ENCODE measurements at regions not wholly inside any gene's neighbourhood (a gene's known extent, or its start where the extent isn't known, plus 50 kb on each side); places are given as distances from the start of the nearest gene placed in this dataset.

DNA sequence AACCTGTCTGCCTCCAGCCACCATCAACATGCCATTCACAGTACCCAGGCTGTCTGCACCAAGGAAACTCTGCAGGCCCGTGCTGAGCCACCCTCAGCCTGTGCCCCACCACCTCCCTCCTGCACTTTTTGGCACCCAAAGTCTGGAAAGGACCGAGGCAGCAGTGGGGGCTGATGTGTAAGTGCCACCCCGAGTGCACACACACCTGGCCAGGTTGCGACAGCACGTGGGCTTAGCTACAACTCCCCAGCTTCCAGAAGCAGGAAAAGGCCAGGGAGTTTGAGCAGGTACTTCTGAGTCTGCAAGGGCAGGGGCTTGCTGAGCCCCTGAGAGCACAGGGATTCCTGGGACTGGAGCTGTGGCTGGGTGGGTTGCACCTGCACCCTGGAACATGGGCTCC lies 303.3 kb upstream of the OPRM1 start:
- TF ChIP-seq PKNOX1 (IDR thresholded peaks at IDR 0.05) (no peak), HDGF (IDR thresholded peaks at IDR 0.05; ENCODE audit: borderline replicate concordance) (no peak), NFRKB (IDR thresholded peaks at IDR 0.05) (no peak), TARDBP (IDR thresholded peaks at IDR 0.05) (no peak), ELF4 (IDR thresholded peaks at IDR 0.05) (no peak), LEF1 (IDR thresholded peaks at IDR 0.05; ENCODE audit: borderline replicate concordance) (no peak), L3MBTL2 (conservative IDR thresholded peaks at IDR 0.05) (no peak), ARNT (IDR thresholded peaks at IDR 0.05) (no peak), SUZ12 (IDR thresholded peaks at IDR 0.05) (no peak), BHLHE40 (IDR thresholded peaks at IDR 0.05; ENCODE audit: borderline replicate concordance) (no peak), FOXA1 (IDR thresholded peaks at IDR 0.05) (no peak), FOXK2 (IDR thresholded peaks at IDR 0.05) (no peak), ZNF384 (IDR thresholded peaks at IDR 0.05) (no peak), FOXM1 (IDR thresholded peaks at IDR 0.05; ENCODE audit: borderline replicate concordance) (no peak), CTBP1 (IDR thresholded peaks at IDR 0.05; ENCODE audit: borderline replicate concordance) (no peak)
- ChIA-PET POLR2A (no interaction called here), CTCF (no interaction called here)
- no peak for DNase-seq (ENCODE audit: extremely low spot score)

GRCh38 chr6:153729189-153729588 lies 309.9 kb upstream of the OPRM1 start:
- TF ChIP-seq NFRKB (IDR thresholded peaks at IDR 0.05) (no peak), CTBP1 (IDR thresholded peaks at IDR 0.05; ENCODE audit: borderline replicate concordance) (no peak), FOXA1 (IDR thresholded peaks at IDR 0.05) (no peak), LEF1 (IDR thresholded peaks at IDR 0.05; ENCODE audit: borderline replicate concordance) (no peak), HDGF (IDR thresholded peaks at IDR 0.05; ENCODE audit: borderline replicate concordance) (no peak), ELF4 (IDR thresholded peaks at IDR 0.05) (no peak), BHLHE40 (IDR thresholded peaks at IDR 0.05; ENCODE audit: borderline replicate concordance) (no peak), L3MBTL2 (conservative IDR thresholded peaks at IDR 0.05) (no peak), ZNF384 (IDR thresholded peaks at IDR 0.05) (no peak), FOXM1 (IDR thresholded peaks at IDR 0.05; ENCODE audit: borderline replicate concordance) (no peak), FOXK2 (IDR thresholded peaks at IDR 0.05) (no peak), PKNOX1 (IDR thresholded peaks at IDR 0.05) (no peak), ARNT (IDR thresholded peaks at IDR 0.05) (no peak), SUZ12 (IDR thresholded peaks at IDR 0.05) (no peak)
- ChIA-PET CTCF (no interaction called here), POLR2A (no interaction called here)
- no peak for DNase-seq (ENCODE audit: extremely low spot score)

- POLR2A ChIA-PET, result no interaction called here
- DNase-seq (ENCODE audit: extremely low spot score), result no peak
- TF ChIP-seq SUZ12 (IDR thresholded peaks at IDR 0.05), result no peak
- CTCF ChIA-PET, result no interaction called here
Measured at GRCh38 chr6:153727885-153728284, 311.2 kb upstream of the OPRM1 start.

GRCh38 chr6:153725456-153725855 lies 313.6 kb upstream of the OPRM1 start:
- CTCF ChIA-PET, result no interaction called here
- no peak for TF ChIP-seq ARNT (IDR thresholded peaks at IDR 0.05)
- TF ChIP-seq FOXA1 (IDR thresholded peaks at IDR 0.05), result no peak
- no peak for TF ChIP-seq PKNOX1 (IDR thresholded peaks at IDR 0.05)
- TF ChIP-seq HDGF (IDR thresholded peaks at IDR 0.05; ENCODE audit: borderline replicate concordance), result no peak
- no peak for TF ChIP-seq ZNF384 (IDR thresholded peaks at IDR 0.05)
- no peak for TF ChIP-seq ELF4 (IDR thresholded peaks at IDR 0.05)
- no peak for TF ChIP-seq FOXM1 (IDR thresholded peaks at IDR 0.05; ENCODE audit: borderline replicate concordance)
- no peak for DNase-seq (ENCODE audit: extremely low spot score)
- POLR2A ChIA-PET, result no interaction called here

DNA sequence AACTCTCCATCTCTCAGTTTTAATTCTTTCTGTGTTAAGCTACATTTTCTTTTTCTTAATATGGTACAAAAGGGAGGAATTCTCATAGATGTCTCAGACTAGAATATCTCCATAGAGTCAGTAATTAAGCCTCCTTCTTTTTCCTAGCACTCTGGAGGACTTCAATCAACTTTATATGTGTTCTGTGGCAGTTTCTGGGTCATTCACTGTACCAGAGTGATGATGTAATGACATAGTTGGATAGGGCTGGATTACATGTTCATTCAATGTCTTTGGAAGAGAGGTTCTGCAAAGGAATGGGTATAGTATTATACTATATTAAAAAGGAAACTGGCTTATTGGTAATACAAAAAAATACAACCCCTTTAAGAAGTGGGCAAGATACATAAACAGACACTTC lies 318.3 kb upstream of the OPRM1 start:
- TF ChIP-seq PKNOX1 (IDR thresholded peaks at IDR 0.05), result no peak
- no peak for TF ChIP-seq NFRKB (IDR thresholded peaks at IDR 0.05)
- TF ChIP-seq FOXK2 (IDR thresholded peaks at IDR 0.05), result no peak
- TF ChIP-seq HDGF (IDR thresholded peaks at IDR 0.05; ENCODE audit: borderline replicate concordance), result no peak
- TF ChIP-seq SUZ12 (IDR thresholded peaks at IDR 0.05), result no peak
- no peak for TF ChIP-seq SP1 (IDR thresholded peaks at IDR 0.05)
- ChIA-PET POLR2A (no interaction called here), CTCF (no interaction called here)
- DNase-seq (ENCODE audit: extremely low spot score), result no peak

DNA sequence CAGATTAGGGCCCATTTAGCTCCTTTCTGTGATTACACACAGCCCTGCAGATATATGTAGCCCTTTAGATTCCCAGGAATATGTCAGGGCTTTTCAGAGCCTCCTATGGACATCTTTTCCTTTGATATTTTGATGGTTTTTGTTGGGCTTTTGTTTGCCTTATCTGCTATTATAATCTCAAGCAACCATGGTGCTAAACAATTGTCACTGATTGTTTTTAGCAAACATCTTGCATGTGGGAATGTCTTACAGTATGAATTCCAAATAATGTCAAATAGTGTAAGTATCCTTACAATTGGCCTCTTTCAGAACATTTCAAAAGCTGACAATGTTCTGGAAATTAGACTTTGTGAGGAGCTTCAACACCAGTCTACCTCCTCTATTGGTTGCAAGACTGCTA lies 333.6 kb upstream of the OPRM1 start:
- POLR2A ChIA-PET, result no interaction called here
- CTCF ChIA-PET, result no interaction called here
- TF ChIP-seq CTBP1 (IDR thresholded peaks at IDR 0.05; ENCODE audit: borderline replicate concordance) (no peak), NFRKB (IDR thresholded peaks at IDR 0.05) (no peak), SUZ12 (IDR thresholded peaks at IDR 0.05) (no peak), TARDBP (IDR thresholded peaks at IDR 0.05) (no peak), PKNOX1 (IDR thresholded peaks at IDR 0.05) (no peak), LEF1 (IDR thresholded peaks at IDR 0.05; ENCODE audit: borderline replicate concordance) (no peak), FOXA1 (IDR thresholded peaks at IDR 0.05) (no peak), FOXM1 (IDR thresholded peaks at IDR 0.05; ENCODE audit: borderline replicate concordance) (no peak), ARNT (IDR thresholded peaks at IDR 0.05) (no peak), FOXK2 (IDR thresholded peaks at IDR 0.05) (no peak), BHLHE40 (IDR thresholded peaks at IDR 0.05; ENCODE audit: borderline replicate concordance) (no peak), HDGF (IDR thresholded peaks at IDR 0.05; ENCODE audit: borderline replicate concordance) (no peak), ZNF384 (IDR thresholded peaks at IDR 0.05) (no peak), SP1 (IDR thresholded peaks at IDR 0.05) (no peak), L3MBTL2 (conservative IDR thresholded peaks at IDR 0.05) (no peak), ELF4 (IDR thresholded peaks at IDR 0.05) (no peak)
- DNase-seq (ENCODE audit: extremely low spot score), result no peak

Measured in HEK293T (cell line).